Testis (tissue), 2 donors: ENCODE measurements at regions not wholly inside any gene's neighbourhood (a gene's known extent, or its start where the extent isn't known, plus 50 kb on each side); places are given as distances from the start of the nearest gene placed in this dataset.

Experiments
- POLR2A ChIP-seq: fragments of 450-650 bp; IDR thresholded peaks from one replicate; pipeline ENCODE4 v1.6.1; 2017; ENCODE audit warnings: antibody characterized with exemption, mild to moderate bottlenecking, moderate library complexity
- TF ChIP-seq, protein P1 (sequence below), 3 experiments: fragments of 450-650 bp in 2 of 3; fragments of 200-600 bp in 1 of 3; sonication (generic) in 1 of 3; IDR thresholded peaks; one replicate each; pipeline ENCODE4 v1.5.1; 2016 to 2019; ENCODE audit warnings: antibody characterized with exemption in 3 of 3, mild to moderate bottlenecking in 2 of 3, moderate library complexity in 1 of 3

DNA sequence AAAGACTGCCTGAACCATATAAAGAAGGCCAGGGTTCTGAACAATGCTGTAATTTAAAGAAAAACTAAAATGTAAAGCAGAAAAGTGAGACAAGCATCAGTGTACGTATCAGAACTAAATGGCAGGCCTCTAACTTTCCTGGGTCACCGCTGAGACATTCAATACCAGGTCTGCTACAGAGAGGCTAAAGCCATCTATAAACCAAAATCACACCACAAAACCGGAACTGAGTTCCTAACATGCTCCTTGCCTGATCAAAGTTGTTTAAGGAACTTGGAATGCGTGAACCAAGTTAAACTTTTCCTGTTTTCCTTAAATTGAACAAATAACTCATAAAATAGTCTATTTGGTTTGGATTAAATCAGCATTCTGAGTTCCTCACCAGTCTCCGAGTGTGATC lies 55.3 kb upstream of the TECRL start:
- TF ChIP-seq, protein P1, sequence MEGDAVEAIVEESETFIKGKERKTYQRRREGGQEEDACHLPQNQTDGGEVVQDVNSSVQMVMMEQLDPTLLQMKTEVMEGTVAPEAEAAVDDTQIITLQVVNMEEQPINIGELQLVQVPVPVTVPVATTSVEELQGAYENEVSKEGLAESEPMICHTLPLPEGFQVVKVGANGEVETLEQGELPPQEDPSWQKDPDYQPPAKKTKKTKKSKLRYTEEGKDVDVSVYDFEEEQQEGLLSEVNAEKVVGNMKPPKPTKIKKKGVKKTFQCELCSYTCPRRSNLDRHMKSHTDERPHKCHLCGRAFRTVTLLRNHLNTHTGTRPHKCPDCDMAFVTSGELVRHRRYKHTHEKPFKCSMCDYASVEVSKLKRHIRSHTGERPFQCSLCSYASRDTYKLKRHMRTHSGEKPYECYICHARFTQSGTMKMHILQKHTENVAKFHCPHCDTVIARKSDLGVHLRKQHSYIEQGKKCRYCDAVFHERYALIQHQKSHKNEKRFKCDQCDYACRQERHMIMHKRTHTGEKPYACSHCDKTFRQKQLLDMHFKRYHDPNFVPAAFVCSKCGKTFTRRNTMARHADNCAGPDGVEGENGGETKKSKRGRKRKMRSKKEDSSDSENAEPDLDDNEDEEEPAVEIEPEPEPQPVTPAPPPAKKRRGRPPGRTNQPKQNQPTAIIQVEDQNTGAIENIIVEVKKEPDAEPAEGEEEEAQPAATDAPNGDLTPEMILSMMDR (IDR thresholded peaks at IDR 0.05): no peak
- TF ChIP-seq POLR2A: no peak
